Stomach smooth muscle (tissue), 2 donors: ENCODE measurements at regions not wholly inside any gene's neighbourhood (a gene's known extent, or its start where the extent isn't known, plus 50 kb on each side); places are given as distances from the start of the nearest gene placed in this dataset.

Experiments used
- H3K27ac ChIP-seq: one replicate; pipeline ENCODE4 v1.7.0; 2013; ENCODE audit warnings: mild to moderate bottlenecking, low read length, inconsistent platforms
- H3K27me3 ChIP-seq, 2 donors: one replicate each; pipeline ENCODE4 v1.7.0; 2013; ENCODE audit warnings: low read length in 2 of 2; ENCODE audit not compliant: insufficient read depth in 2 of 2, control insufficient read depth in 1 of 2
- H3K36me3 ChIP-seq, 2 donors: one replicate each; pipeline ENCODE4 v1.7.0; 2013; ENCODE audit warnings: low read length in 2 of 2; ENCODE audit not compliant: control insufficient read depth in 2 of 2, insufficient read depth in 2 of 2
- H3K4me1 ChIP-seq: one replicate; pipeline ENCODE4 v1.7.0; 2013; ENCODE audit warnings: low read length; ENCODE audit not compliant: control insufficient read depth, insufficient read depth
- H3K4me3 ChIP-seq, 2 donors: one replicate each; pipeline ENCODE4 v1.7.0; 2013; ENCODE audit warnings: low read length in 2 of 2
- H3K9ac ChIP-seq, 2 donors: one replicate each; pipeline ENCODE4 v1.7.0; 2013; ENCODE audit warnings: low read length in 2 of 2, mild to moderate bottlenecking in 1 of 2
- H3K9me3 ChIP-seq, 2 donors: one replicate each; pipeline ENCODE4 v1.7.0; 2013; ENCODE audit warnings: low read length in 2 of 2; ENCODE audit not compliant: control insufficient read depth in 2 of 2
- donor health status: healthy.
- donor health status: Pancreatic carcinoma.

DNA sequence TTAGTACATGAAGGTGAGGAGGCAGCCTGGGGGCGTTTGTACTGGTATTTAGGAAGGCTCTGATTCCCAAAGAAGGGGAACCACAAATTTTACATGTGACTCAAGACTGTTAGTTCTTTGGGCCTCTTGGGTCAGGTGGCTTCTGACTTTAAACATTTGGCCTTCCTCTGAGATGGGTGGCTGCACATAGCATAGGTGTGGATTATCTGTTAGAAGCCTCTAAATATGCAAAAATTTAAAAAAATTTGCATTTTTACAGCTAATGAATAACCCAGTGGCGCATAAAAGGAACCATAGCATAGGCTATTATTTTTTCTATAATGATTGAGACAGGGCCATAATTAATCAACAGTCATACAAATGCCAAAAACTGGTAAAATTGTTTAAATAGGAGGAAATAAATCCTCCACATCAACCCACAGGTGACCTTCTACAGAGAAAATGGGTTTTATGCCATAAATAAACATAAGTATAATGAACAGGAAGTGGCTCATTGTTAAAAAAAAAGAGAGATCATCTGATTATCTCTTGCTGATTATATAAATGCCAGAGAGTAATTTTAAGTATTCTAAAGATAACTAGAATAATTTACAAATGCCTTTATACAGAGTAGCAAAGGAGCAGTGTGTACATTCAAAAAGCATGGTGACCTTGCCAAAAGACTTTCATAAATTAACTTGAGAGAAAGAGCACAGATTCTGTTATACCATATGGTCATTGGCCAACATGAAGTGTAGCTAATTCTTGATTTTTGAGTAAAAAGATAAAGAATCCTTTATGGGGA is 284.2 kb upstream of the ATP2B1 start:
- Histone ChIP-seq H3K9me3 (no peaks in the 10 kb centered on the region), H3K27me3 (no peaks in the 10 kb centered on the region), H3K4me3 (no peak overlapping the region), H3K27ac (no peak overlapping the region), H3K9ac (no peak overlapping the region), H3K4me1 (no peaks in the 10 kb centered on the region), H3K36me3 (no peaks in the 10 kb centered on the region)

DNA sequence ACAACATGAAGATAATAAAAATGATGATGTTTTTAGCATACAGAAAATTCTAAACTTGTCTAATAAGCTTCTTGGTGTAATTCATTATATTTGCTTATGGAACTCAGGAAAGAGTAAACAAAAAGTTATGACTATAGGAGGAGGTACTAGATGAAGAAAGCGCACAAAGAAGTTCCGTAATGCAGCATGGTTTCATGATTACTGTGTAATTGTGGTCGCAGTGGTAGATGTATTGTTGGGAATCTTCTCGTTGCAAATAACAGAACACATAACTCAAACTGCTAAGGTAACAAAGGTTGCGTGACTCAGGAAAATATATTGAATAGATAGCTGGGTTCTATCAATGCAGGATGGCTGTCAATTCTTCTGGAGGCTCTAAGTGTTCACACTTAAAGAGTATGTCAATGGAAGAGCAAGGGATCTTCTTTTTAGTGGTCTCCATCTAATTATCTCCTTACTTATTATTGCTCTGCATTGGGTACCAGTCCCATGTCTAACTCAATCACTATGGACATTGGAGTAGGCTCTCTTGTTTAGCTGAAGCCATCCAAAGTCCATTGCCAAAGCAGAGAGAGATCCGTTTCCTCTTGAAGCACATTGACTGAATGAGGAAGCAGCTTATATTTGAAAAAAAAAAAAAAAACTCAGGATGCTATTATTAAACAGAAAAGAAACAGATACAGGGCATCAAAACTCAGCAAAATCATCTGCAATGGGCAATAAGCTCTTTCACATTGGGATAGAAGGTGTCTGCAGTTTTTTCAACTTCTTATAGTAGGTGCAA is 283.4 kb upstream of the ATP2B1 start:
- Histone ChIP-seq H3K9ac (no peak overlapping the region), H3K4me1 (no peaks in the 10 kb centered on the region)

DNA sequence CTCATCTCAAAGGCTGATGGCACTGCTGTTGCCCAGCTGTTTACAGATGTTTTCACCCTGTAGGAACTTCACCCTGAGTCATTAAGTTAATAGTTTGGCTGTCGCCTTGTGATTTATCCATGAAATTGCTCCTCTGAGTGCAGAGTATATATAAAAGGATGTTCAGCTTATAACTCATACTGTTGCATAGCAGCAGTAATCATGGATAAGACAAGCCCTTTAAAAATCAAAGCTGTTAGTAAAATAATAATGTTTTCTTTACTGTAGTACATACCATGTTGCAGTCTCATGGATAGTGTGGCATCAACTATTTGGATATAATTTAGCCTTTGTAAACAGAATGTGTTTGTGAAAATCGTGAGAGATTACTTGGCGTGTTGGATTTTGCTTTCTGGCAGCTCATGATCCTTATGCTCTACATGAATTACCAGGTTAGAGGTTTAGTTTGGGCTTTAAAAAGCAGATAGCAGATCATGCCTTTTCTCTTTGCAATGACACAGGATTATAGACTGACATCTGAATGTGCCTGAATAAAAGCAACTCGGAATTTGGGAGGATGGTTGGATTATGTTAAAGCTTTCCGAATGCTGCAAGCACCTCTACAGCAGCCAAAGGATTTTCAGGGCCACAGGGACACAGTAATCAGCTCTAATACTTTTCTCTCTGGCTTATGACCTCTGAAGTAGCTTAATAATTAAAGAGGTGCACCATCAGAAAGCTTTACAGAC is 279.7 kb upstream of the ATP2B1 start:
- Histone ChIP-seq H3K9me3 (no peaks in the 10 kb centered on the region), H3K27me3 (no peaks in the 10 kb centered on the region), H3K9ac (no peak overlapping the region), H3K4me3 (no peak overlapping the region), H3K4me1 (no peaks in the 10 kb centered on the region), H3K36me3 (no peaks in the 10 kb centered on the region), H3K27ac (no peak overlapping the region)

More for the DNA sequence above, 283.4 kb upstream of the ATP2B1 start:
- Histone ChIP-seq H3K27ac (no peak overlapping the region), H3K36me3 (no peaks in the 10 kb centered on the region), H3K4me3 (no peak overlapping the region), H3K27me3 (no peaks in the 10 kb centered on the region), H3K9me3 (no peaks in the 10 kb centered on the region)

DNA sequence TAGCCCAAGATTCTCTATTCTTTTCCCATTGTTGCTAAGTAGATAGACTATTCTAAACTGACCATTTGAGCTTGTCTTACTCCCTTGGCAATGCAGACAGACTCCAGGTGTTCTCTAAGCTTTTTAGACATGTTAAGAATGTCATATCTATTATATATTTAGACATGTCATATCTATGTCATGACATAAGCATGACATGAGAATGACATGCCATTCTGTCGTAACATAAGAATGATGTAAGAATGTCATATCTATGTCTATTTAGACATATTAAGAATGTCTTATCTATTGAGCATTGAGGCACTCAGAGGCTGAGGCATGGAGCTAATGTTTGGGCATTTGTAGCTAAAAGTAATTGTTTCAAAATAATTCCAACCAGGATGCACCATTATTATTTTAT is 277.3 kb upstream of the ATP2B1 start:
- Histone ChIP-seq H3K4me3 (no peak overlapping the region), H3K9me3 (no peaks in the 10 kb centered on the region), H3K27ac (no peak overlapping the region), H3K9ac (no peak overlapping the region), H3K4me1 (no peaks in the 10 kb centered on the region), H3K36me3 (no peaks in the 10 kb centered on the region), H3K27me3 (no peaks in the 10 kb centered on the region)

DNA sequence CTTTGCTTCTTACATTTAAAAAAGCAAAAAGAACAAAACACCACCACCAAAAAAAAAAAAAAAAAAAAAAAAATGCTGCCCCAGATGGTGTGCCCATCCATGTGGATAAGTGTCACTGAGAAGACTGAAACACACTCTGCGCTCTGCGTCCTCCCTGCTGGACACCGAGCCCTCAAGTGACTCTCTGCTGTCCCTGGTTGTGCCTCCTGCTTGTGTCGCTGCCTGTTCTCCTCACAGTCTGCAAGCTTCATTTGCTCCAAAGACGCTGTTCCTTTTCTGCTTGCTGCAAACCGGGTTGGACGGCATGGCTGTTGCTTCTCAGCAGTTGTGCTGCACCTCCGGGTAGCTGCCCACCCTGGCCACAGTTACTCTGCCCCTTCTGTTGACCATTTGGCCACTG is 276.2 kb upstream of the ATP2B1 start:
- no peak overlapping the region for H3K4me3 ChIP-seq
- H3K27me3 ChIP-seq: no peaks in the 10 kb centered on the region
- H3K9ac ChIP-seq: no peak overlapping the region
- H3K36me3 ChIP-seq: no peaks in the 10 kb centered on the region
- H3K9me3 ChIP-seq: no peaks in the 10 kb centered on the region
- no peak overlapping the region for H3K27ac ChIP-seq
- no peaks in the 10 kb centered on the region for H3K4me1 ChIP-seq

DNA sequence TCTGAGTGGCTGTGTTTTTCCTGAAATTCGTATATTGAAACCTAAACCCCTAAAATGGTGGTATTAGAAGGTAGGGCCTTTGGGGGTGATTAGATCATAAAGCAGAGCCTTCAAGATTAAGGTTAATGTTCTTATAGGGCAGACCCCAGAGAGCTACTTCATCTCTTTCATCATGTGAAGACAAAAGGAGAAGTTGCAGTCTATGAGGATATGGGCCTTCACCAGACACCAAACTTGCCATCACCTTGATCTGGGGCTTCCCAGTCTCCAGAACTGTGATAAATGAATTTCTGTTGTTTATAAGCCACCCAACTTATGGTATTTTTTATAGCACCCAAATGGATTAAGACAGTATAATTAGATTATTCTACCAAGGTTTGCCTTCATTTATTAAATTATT is 275.0 kb upstream of the ATP2B1 start:
- no peak overlapping the region for H3K9ac ChIP-seq

DNA sequence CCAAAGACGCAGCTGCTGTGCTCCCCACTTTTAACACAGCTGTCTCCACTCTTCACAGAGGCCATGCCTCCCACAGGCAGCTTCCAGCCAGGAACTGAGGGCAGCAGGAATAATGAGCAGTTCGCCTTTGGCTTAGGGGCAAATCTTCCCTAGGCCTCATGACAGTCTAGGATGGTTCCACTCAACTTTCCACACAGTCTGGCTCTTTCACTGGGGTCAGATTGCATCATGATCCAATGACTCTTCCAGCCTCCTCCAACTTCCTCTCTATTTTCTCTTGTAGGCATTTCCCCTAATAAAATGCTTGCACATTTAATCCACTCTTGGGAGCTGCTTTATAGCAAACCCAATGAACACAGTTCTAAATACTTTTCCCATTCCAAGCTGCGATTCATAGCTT is 271.6 kb upstream of the ATP2B1 start:
- Histone ChIP-seq H3K9ac (no peak overlapping the region), H3K4me1 (no peaks in the 10 kb centered on the region), H3K4me3 (no peak overlapping the region), H3K27me3 (no peaks in the 10 kb centered on the region), H3K9me3 (no peaks in the 10 kb centered on the region), H3K27ac (no peak overlapping the region), H3K36me3 (no peaks in the 10 kb centered on the region)

More for the DNA sequence above, 275.0 kb upstream of the ATP2B1 start:
- Histone ChIP-seq H3K4me3 (no peak overlapping the region), H3K27ac (no peak overlapping the region), H3K36me3 (no peaks in the 10 kb centered on the region), H3K27me3 (no peaks in the 10 kb centered on the region), H3K9me3 (no peaks in the 10 kb centered on the region), H3K4me1 (no peaks in the 10 kb centered on the region)

DNA sequence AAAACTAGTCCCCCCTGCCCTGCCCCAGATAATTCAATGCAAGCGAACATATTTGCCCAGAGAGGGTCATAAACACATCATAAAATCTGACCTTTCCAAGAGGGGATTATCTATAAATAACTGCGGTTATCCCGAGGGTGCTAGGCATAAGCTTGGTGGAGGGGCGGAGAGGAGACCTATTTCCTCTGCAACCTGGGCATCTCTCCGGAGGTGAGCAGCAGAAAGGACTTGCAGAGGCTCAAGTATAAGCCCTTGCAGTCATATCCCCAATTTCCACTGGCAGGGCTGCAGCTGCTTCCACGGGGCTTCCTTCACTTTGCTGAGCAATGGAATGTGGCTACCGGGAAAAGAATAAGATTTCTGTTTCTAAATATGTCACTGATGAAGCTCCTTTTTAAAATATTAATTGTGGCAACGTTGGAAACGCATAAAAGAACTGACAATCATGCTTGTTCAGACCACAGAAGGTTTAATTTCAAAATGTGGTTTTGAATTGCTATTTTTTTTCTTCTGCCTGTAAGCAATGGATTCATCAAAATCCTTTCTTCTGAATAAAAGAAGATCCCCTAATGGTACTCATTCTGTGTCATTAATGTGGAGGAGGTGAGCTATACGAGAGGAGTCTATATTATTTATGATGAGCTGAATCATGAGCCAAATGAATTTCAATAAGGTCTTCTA is 268.9 kb upstream of the ATP2B1 start:
- Histone ChIP-seq H3K27ac (no peak overlapping the region), H3K4me3 (no peak overlapping the region), H3K9ac (no peak overlapping the region), H3K4me1 (no peaks in the 10 kb centered on the region), H3K27me3 (no peaks in the 10 kb centered on the region), H3K9me3 (no peaks in the 10 kb centered on the region), H3K36me3 (no peaks in the 10 kb centered on the region)

DNA sequence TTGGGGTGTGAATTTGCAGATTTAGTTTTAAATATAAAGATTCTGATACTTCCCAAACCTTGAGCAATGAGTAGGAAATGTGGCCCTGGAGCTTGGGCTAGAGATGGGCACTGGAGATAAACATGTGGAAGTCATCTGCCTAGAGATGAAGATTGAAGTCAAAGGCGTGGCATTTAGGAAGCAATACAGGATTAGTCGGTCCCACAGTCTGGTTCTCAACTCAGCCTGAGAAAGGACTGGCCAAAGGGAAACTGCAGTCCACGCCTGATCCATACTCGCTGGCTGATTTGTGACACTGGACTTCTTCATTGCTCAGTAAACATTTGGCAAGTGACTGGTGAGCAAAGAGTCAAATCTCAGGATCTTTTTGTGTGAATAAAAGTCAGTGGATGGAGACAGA is 268.2 kb upstream of the ATP2B1 start:
- no peaks in the 10 kb centered on the region for H3K9me3 ChIP-seq
- no peaks in the 10 kb centered on the region for H3K27me3 ChIP-seq
- no peak overlapping the region for H3K27ac ChIP-seq
- H3K4me3 ChIP-seq: no peak overlapping the region
- H3K36me3 ChIP-seq: no peaks in the 10 kb centered on the region
- no peak overlapping the region for H3K9ac ChIP-seq
- no peaks in the 10 kb centered on the region for H3K4me1 ChIP-seq

DNA sequence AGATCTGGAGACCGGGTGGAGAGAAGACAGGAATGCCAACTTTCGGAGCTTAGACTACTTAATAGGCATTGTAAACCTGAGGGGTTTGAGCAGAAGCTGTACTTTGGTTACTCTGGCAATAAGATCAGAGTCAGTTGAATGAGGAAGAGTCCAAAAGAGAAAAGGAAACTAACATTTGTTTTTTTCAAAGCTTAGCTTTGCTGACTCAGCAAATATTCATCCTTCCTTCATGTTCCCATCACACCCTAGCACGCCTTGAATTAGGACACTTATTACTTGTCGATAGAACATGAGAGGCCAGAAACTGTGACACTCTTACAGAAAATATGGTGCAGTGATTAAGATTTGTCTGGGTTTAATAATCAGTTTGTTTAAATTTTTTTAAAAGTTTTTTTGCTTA is 266.9 kb upstream of the ATP2B1 start:
- H3K27ac ChIP-seq: no peak overlapping the region
- no peak overlapping the region for H3K4me3 ChIP-seq
- H3K36me3 ChIP-seq: no peaks in the 10 kb centered on the region
- no peaks in the 10 kb centered on the region for H3K4me1 ChIP-seq
- H3K27me3 ChIP-seq: no peaks in the 10 kb centered on the region
- no peaks in the 10 kb centered on the region for H3K9me3 ChIP-seq
- H3K9ac ChIP-seq: no peak overlapping the region
